ENCODE measurements at regions not wholly inside any gene's neighbourhood (a gene's known extent, or its start where the extent isn't known, plus 50 kb on each side); places are given as distances from the start of the nearest gene placed in this dataset.
"Not testable (repeated sequence)": the region's sequence is repeated elsewhere in the genome, so short reads cannot be mapped to it uniquely, and the experiment has no call there.

DNA sequence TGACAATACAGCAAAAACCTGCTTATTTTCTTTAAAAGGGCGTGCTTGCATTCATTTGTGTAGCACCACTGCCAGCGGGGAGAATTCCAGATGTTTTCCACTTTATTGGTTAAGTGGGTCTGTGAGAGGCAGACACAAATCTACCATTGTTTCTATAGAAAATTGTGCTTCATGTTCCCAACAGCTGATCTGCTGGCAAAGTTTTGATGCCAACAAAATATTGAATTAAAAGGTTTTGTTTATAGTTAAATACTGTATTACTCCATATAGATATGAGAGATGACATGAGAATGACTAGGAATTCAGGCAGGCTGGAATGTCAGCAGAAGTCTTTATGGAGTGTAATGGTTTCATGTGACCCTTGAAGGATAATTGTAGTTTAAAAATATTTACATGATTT lies 182.7 kb downstream of the MC4R start:
- Histone ChIP-seq H3K9me3 (ENCODE audit: control extremely low read depth in 1 of 5, control insufficient read depth in 4 of 5, insufficient read depth in 2 of 5, low read depth in 1 of 5, low read length in 4 of 5) (no peaks in the 10 kb centered on the region), H3K27me3 (replicated peaks in 2 of 5; ENCODE audit: control insufficient read depth in 4 of 5, insufficient read depth in 5 of 5, low read length in 4 of 5) (no peaks in the 10 kb centered on the region), H3K4me3 (ENCODE audit: control insufficient read depth in 1 of 7, extremely low read depth in 1 of 7, insufficient read depth in 4 of 7, low read depth in 2 of 7, low read length in 6 of 7) (no peak overlapping the region), H3K27ac (ENCODE audit: insufficient read depth in 1 of 2, low read depth in 1 of 2, low read length in 2 of 2, poor library complexity in 1 of 2, severe bottlenecking in 2 of 2) (no peak overlapping the region), H3K36me3 (ENCODE audit: control insufficient read depth in 4 of 4, insufficient read depth in 4 of 4, low read length in 3 of 4) (no peaks in the 10 kb centered on the region), H3K4me1 (ENCODE audit: control extremely low read depth in 1 of 4, control insufficient read depth in 4 of 4, insufficient read depth in 4 of 4, low read length in 3 of 4) (no peaks in the 10 kb centered on the region)
- ChIA-PET CTCF (interaction anchor here (0.6 kb wide), 1 partner anchor 96 kb away, joined by 3 read pairs; no protein-coding TSS in a partner anchor), POLR2A (no interaction called here)
- WGBS (ENCODE audit: insufficient coverage): no CpG with 5 or more reads among the region's 2 CpGs
- DNase-seq: no peak

DNA sequence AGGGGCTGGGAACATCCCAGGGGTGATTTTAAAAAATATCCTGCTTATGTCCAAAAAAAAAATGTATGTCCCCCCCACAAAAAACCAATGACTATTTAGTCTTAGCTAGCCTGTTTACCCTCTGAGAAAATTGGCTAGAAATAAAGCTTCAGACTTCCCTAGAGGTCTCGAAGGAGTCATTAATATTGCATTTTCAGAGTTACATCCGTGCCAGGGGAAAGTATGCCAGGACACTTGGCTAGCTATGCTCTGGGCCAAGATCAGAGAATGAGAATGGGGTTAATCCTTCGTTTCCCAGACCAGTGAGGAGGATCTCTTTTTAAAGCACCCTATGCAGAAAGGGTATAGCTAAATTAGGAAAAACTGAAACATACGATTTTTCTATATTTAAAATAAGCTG lies 183.6 kb downstream of the MC4R start:
- no peaks in the 10 kb centered on the region for H3K9me3 ChIP-seq (ENCODE audit: control extremely low read depth in 1 of 5, control insufficient read depth in 4 of 5, insufficient read depth in 2 of 5, low read depth in 1 of 5, low read length in 4 of 5)
- ChIA-PET CTCF (interaction anchor here (1.3 kb wide), 1 partner anchor 23 kb away, joined by 3 read pairs; no protein-coding TSS in a partner anchor), POLR2A (interaction anchor here (0.6 kb wide), 1 partner anchor 56 kb away, joined by 3 read pairs; no protein-coding TSS in a partner anchor)
- H3K27ac ChIP-seq (ENCODE audit: insufficient read depth in 1 of 2, low read depth in 1 of 2, low read length in 2 of 2, poor library complexity in 1 of 2, severe bottlenecking in 2 of 2): no peak overlapping the region
- no peak overlapping the region for H3K4me3 ChIP-seq (ENCODE audit: control insufficient read depth in 1 of 7, extremely low read depth in 1 of 7, insufficient read depth in 4 of 7, low read depth in 2 of 7, low read length in 6 of 7)
- DNase-seq: no peak
- WGBS (ENCODE audit: insufficient coverage): 93% methylated on average over 2 of the region's 4 CpGs
- no peaks in the 10 kb centered on the region for H3K4me1 ChIP-seq (ENCODE audit: control extremely low read depth in 1 of 4, control insufficient read depth in 4 of 4, insufficient read depth in 4 of 4, low read length in 3 of 4)
- no peaks in the 10 kb centered on the region for H3K27me3 ChIP-seq (replicated peaks in 2 of 5; ENCODE audit: control insufficient read depth in 4 of 5, insufficient read depth in 5 of 5, low read length in 4 of 5)
- no peaks in the 10 kb centered on the region for H3K36me3 ChIP-seq (ENCODE audit: control insufficient read depth in 4 of 4, insufficient read depth in 4 of 4, low read length in 3 of 4)

DNA sequence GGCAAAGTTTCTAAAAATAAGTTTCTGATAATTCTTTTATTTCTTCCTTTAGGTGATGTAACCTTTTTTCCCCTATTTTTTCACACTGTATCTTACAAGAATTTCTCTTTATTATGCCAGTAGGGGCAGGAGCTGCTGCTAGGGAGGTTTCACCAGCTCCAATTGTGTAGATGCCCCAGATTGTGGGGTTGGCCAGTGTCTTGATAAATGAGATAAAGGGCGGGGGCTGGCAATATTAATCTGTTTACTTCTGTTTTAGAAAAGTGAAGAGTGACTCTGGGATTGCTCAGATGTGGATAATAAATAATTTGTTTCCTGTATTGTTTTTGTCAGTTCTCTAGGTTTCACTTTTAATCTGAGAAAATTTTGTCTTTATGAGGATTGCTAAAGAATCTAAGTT lies 190.4 kb downstream of the MC4R start:
- peak in 1 of 3 donors; percentile 40 for DNase-seq
- ChIA-PET CTCF (no interaction called here), POLR2A (no interaction called here)
- Histone ChIP-seq H3K27ac (ENCODE audit: insufficient read depth in 1 of 2, low read depth in 1 of 2, low read length in 2 of 2, poor library complexity in 1 of 2, severe bottlenecking in 2 of 2) (no peak overlapping the region), H3K9me3 (ENCODE audit: control extremely low read depth in 1 of 5, control insufficient read depth in 4 of 5, insufficient read depth in 2 of 5, low read depth in 1 of 5, low read length in 4 of 5) (peaks cover 0 to 4% (median 0%) of the 10 kb centered on the region in 5 experiments), H3K4me3 (ENCODE audit: control insufficient read depth in 1 of 7, extremely low read depth in 1 of 7, insufficient read depth in 4 of 7, low read depth in 2 of 7, low read length in 6 of 7) (no peak overlapping the region), H3K27me3 (replicated peaks in 2 of 5; ENCODE audit: control insufficient read depth in 4 of 5, insufficient read depth in 5 of 5, low read length in 4 of 5) (no peaks in the 10 kb centered on the region), H3K4me1 (ENCODE audit: control extremely low read depth in 1 of 4, control insufficient read depth in 4 of 4, insufficient read depth in 4 of 4, low read length in 3 of 4) (peaks cover 0 to 2% (median 0%) of the 10 kb centered on the region in 4 experiments), H3K36me3 (ENCODE audit: control insufficient read depth in 4 of 4, insufficient read depth in 4 of 4, low read length in 3 of 4) (no peaks in the 10 kb centered on the region)
- 80% methylated on average over 1 of the region's 1 CpG for WGBS (ENCODE audit: insufficient coverage)

DNA sequence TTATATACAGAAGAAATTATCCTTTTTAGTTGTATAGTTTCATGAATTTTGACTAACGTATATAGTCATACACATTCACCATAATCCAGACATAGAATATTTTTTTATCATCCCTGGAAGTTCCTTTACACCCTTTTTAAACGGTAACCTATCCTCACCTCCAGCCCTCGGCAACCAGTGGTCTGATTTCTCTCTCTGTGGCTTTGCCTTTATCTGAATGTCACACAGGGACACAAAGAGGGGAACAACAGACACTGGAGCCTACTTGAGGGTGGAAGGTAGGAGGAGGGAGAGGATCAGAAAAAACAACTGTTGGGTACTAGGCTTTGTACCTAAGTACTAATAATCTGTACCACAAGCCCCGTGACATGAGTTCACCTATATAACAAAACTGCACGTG lies 191.9 kb downstream of the MC4R start:
- Histone ChIP-seq H3K4me3 (ENCODE audit: control insufficient read depth in 1 of 7, extremely low read depth in 1 of 7, insufficient read depth in 4 of 7, low read depth in 2 of 7, low read length in 6 of 7) (no peak overlapping the region), H3K4me1 (ENCODE audit: control extremely low read depth in 1 of 4, control insufficient read depth in 4 of 4, insufficient read depth in 4 of 4, low read length in 3 of 4) (peaks cover 0 to 14% (median 3%) of the 10 kb centered on the region in 4 experiments), H3K9me3 (ENCODE audit: control extremely low read depth in 1 of 5, control insufficient read depth in 4 of 5, insufficient read depth in 2 of 5, low read depth in 1 of 5, low read length in 4 of 5) (peaks cover 0 to 4% (median 0%) of the 10 kb centered on the region in 5 experiments), H3K27me3 (replicated peaks in 2 of 5; ENCODE audit: control insufficient read depth in 4 of 5, insufficient read depth in 5 of 5, low read length in 4 of 5) (no peaks in the 10 kb centered on the region), H3K36me3 (ENCODE audit: control insufficient read depth in 4 of 4, insufficient read depth in 4 of 4, low read length in 3 of 4) (no peaks in the 10 kb centered on the region), H3K27ac (ENCODE audit: insufficient read depth in 1 of 2, low read depth in 1 of 2, low read length in 2 of 2, poor library complexity in 1 of 2, severe bottlenecking in 2 of 2) (no peak overlapping the region)
- CTCF ChIA-PET: no interaction called here
- WGBS (ENCODE audit: insufficient coverage): 100% methylated on average over 1 of the region's 5 CpGs
- POLR2A ChIA-PET: no interaction called here
- DNase-seq: peak in 1 of 3 donors; percentile 30

DNA sequence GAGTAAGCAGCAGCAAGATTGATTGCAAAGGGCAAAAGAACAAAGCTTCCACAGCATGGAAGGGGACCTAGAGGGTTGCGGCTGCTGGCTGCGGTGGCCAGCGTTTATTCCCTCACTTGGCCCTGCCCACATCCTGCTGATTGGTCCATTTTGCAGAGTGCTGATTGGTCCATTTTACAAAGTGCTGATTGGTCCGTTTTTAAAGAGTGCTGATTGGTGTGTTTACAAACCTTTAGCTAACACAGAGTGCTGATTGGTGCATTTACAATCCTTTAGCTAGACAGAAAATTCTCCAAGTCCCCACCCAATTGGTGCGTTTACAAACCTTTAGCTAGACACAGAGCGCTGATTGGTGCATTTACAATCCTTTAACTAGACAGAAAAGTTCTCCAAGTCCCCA lies 194.4 kb downstream of the MC4R start:
- H3K27me3 ChIP-seq (replicated peaks in 2 of 5; ENCODE audit: control insufficient read depth in 4 of 5, insufficient read depth in 5 of 5, low read length in 4 of 5); POLR2A ChIA-PET; H3K4me3 ChIP-seq (ENCODE audit: control insufficient read depth in 1 of 7, extremely low read depth in 1 of 7, insufficient read depth in 4 of 7, low read depth in 2 of 7, low read length in 6 of 7); H3K36me3 ChIP-seq (ENCODE audit: control insufficient read depth in 4 of 4, insufficient read depth in 4 of 4, low read length in 3 of 4); DNase-seq; H3K9me3 ChIP-seq (ENCODE audit: control extremely low read depth in 1 of 5, control insufficient read depth in 4 of 5, insufficient read depth in 2 of 5, low read depth in 1 of 5, low read length in 4 of 5); H3K27ac ChIP-seq (ENCODE audit: insufficient read depth in 1 of 2, low read depth in 1 of 2, low read length in 2 of 2, poor library complexity in 1 of 2, severe bottlenecking in 2 of 2): not testable (repeated sequence)
- CTCF ChIA-PET: interaction anchor here (0.7 to 1.0 kb wide), 2 partner anchors 11 to 12 kb away, joined by 3 read pairs; no protein-coding TSS in a partner anchor
- H3K4me1 ChIP-seq (ENCODE audit: control extremely low read depth in 1 of 4, control insufficient read depth in 4 of 4, insufficient read depth in 4 of 4, low read length in 3 of 4): peaks cover 0 to 17% (median 4%) of the 10 kb centered on the region in 4 experiments
- 93% methylated on average over 4 of the region's 6 CpGs for WGBS (ENCODE audit: insufficient coverage)

DNA sequence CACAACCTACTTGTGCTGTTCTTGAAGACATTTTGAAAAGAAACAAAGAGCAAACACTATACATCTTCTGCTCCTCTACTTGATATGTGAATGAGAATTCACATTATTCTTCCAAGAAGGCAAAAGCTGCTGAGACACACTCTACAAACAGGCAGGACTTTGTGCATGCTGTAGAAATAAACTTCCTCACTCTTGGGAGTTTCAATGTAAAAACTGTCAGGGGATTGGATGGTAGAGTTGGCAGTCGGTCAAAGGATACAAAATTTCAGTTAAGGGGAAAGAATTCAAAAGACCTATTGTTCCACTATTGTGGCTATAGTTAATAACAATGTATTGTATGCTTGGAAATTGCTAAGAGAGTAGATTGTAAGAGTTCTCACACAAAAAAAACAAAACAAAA lies 196.3 kb downstream of the MC4R start:
- DNase-seq: no peak
- ChIA-PET POLR2A (interaction anchor here (0.6 kb wide), 1 partner anchor 154 kb away, joined by 7 read pairs; no protein-coding TSS in a partner anchor), CTCF (no interaction called here)
- 0% methylated on average over 1 of the region's 1 CpG for WGBS (ENCODE audit: insufficient coverage)
- H3K27me3 ChIP-seq (replicated peaks in 2 of 5; ENCODE audit: control insufficient read depth in 4 of 5, insufficient read depth in 5 of 5, low read length in 4 of 5): no peaks in the 10 kb centered on the region
- H3K4me1 ChIP-seq (ENCODE audit: control extremely low read depth in 1 of 4, control insufficient read depth in 4 of 4, insufficient read depth in 4 of 4, low read length in 3 of 4): peaks cover 0 to 15% (median 4%) of the 10 kb centered on the region in 4 experiments
- H3K9me3 ChIP-seq (ENCODE audit: control extremely low read depth in 1 of 5, control insufficient read depth in 4 of 5, insufficient read depth in 2 of 5, low read depth in 1 of 5, low read length in 4 of 5): peaks cover 0 to 4% (median 0%) of the 10 kb centered on the region in 5 experiments
- no peaks in the 10 kb centered on the region for H3K36me3 ChIP-seq (ENCODE audit: control insufficient read depth in 4 of 4, insufficient read depth in 4 of 4, low read length in 3 of 4)
- H3K4me3 ChIP-seq (ENCODE audit: control insufficient read depth in 1 of 7, extremely low read depth in 1 of 7, insufficient read depth in 4 of 7, low read depth in 2 of 7, low read length in 6 of 7): peak overlapping the region in 2 of 7 experiments; percentile 9 to 40
- H3K27ac ChIP-seq (ENCODE audit: insufficient read depth in 1 of 2, low read depth in 1 of 2, low read length in 2 of 2, poor library complexity in 1 of 2, severe bottlenecking in 2 of 2): peak overlapping the region in 1 of 2 experiments; percentile 19

DNA sequence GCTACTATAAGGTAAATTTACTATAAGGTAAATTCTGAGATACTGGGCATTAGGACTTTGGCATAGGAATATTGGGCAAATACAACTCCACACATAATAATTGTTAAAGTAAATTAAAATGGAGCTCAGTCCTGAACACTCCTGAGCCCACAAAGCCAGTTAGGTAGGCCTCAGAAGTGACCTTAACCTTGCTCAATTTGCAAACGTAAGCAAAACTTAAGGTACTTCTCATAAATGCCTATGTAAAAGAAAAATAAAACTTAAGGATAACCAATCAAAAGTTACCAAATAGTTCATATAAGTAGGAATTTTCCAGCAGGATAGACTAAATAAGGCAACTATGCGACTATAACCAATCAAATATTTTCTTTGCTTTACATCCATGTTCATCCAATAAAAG lies 197.7 kb downstream of the MC4R start:
- Histone ChIP-seq H3K27me3 (replicated peaks in 2 of 5; ENCODE audit: control insufficient read depth in 4 of 5, insufficient read depth in 5 of 5, low read length in 4 of 5) (no peaks in the 10 kb centered on the region), H3K36me3 (ENCODE audit: control insufficient read depth in 4 of 4, insufficient read depth in 4 of 4, low read length in 3 of 4) (no peaks in the 10 kb centered on the region), H3K9me3 (ENCODE audit: control extremely low read depth in 1 of 5, control insufficient read depth in 4 of 5, insufficient read depth in 2 of 5, low read depth in 1 of 5, low read length in 4 of 5) (peaks cover 0 to 4% (median 0%) of the 10 kb centered on the region in 5 experiments), H3K27ac (ENCODE audit: insufficient read depth in 1 of 2, low read depth in 1 of 2, low read length in 2 of 2, poor library complexity in 1 of 2, severe bottlenecking in 2 of 2) (no peak overlapping the region), H3K4me1 (ENCODE audit: control extremely low read depth in 1 of 4, control insufficient read depth in 4 of 4, insufficient read depth in 4 of 4, low read length in 3 of 4) (peaks cover 0 to 15% (median 4%) of the 10 kb centered on the region in 4 experiments), H3K4me3 (ENCODE audit: control insufficient read depth in 1 of 7, extremely low read depth in 1 of 7, insufficient read depth in 4 of 7, low read depth in 2 of 7, low read length in 6 of 7) (no peak overlapping the region)
- DNase-seq: no peak
- CTCF ChIA-PET: interaction anchor here (1.2 kb wide), 1 partner anchor 27 kb away, joined by 3 read pairs; no protein-coding TSS in a partner anchor
- 100% methylated on average over 1 of the region's 2 CpGs for WGBS (ENCODE audit: insufficient coverage)
- POLR2A ChIA-PET: no interaction called here
